ENCODE measurements at regions not wholly inside any gene's neighbourhood (a gene's known extent, or its start where the extent isn't known, plus 50 kb on each side); places are given as distances from the start of the nearest gene placed in this dataset.
A peak's percentile ranks its signal among the peaks of the same experiment; 100 is the strongest.

- DNase-seq (no peak), ATAC-seq (peak; percentile 77)
- Histone ChIP-seq H3K4me3 (no peak overlapping the region), H3K36me3 (no peaks in the 10 kb centered on the region), H3K9me3 (no peaks in the 10 kb centered on the region), H3K27me3 (no peaks in the 10 kb centered on the region), H3K4me1 (no peaks in the 10 kb centered on the region), H3K27ac (no peak overlapping the region)
- no peak for TF ChIP-seq CTCF (IDR thresholded peaks at IDR 0.05)
- intact Hi-C loops (cut with DNase I) = no loop called here
These were observed 98.7 kb upstream of the KIT start for GRCh38 chr4:54558889-54559677.

- H3K36me3 ChIP-seq = no peaks in the 10 kb centered on the region
- H3K27me3 ChIP-seq = no peaks in the 10 kb centered on the region
- ATAC-seq = no peak
- H3K9me3 ChIP-seq = no peaks in the 10 kb centered on the region
- intact Hi-C loops (cut with DNase I) = no loop called here
- H3K4me1 ChIP-seq = no peaks in the 10 kb centered on the region
- H3K4me3 ChIP-seq = no peak overlapping the region
- no peak for TF ChIP-seq CTCF (IDR thresholded peaks at IDR 0.05)
- H3K27ac ChIP-seq = no peak overlapping the region
- DNase-seq = no peak
These were observed 97.2 kb upstream of the KIT start for GRCh38 chr4:54560513-54560912.

GRCh38 chr4:54561940-54562339 is 95.8 kb upstream of the KIT start:
- no peak overlapping the region for H3K4me3 ChIP-seq
- no peaks in the 10 kb centered on the region for H3K36me3 ChIP-seq
- H3K27ac ChIP-seq = no peak overlapping the region
- TF ChIP-seq CTCF (IDR thresholded peaks at IDR 0.05) = no peak
- no peak for ATAC-seq
- no peaks in the 10 kb centered on the region for H3K9me3 ChIP-seq
- H3K4me1 ChIP-seq = no peaks in the 10 kb centered on the region
- DNase-seq = no peak
- intact Hi-C loops (cut with DNase I) = no loop called here
- no peaks in the 10 kb centered on the region for H3K27me3 ChIP-seq

GRCh38 chr4:54566608-54567007 is 91.1 kb upstream of the KIT start:
- H3K4me1 ChIP-seq = no peaks in the 10 kb centered on the region
- H3K4me3 ChIP-seq = no peak overlapping the region
- TF ChIP-seq CTCF (IDR thresholded peaks at IDR 0.05) = no peak
- DNase-seq (no peak), ATAC-seq (no peak)
- intact Hi-C loops (cut with DNase I) = no loop called here
- H3K9me3 ChIP-seq = no peaks in the 10 kb centered on the region
- no peaks in the 10 kb centered on the region for H3K27me3 ChIP-seq
- H3K27ac ChIP-seq = no peak overlapping the region
- H3K36me3 ChIP-seq = no peaks in the 10 kb centered on the region

- ATAC-seq (no peak), DNase-seq (no peak)
- no peaks in the 10 kb centered on the region for H3K4me1 ChIP-seq
- intact Hi-C loops (cut with DNase I) = no loop called here
- H3K27ac ChIP-seq = no peak overlapping the region
- no peaks in the 10 kb centered on the region for H3K9me3 ChIP-seq
- no peaks in the 10 kb centered on the region for H3K27me3 ChIP-seq
- H3K36me3 ChIP-seq = no peaks in the 10 kb centered on the region
- H3K4me3 ChIP-seq = no peak overlapping the region
- no peak for TF ChIP-seq CTCF (IDR thresholded peaks at IDR 0.05)
These were observed 90.4 kb upstream of the KIT start for GRCh38 chr4:54567327-54567726.

Data from left lung (tissue), 4 donors.